Dermis blood vessel endothelial cell (primary cell): ENCODE measurements at regions not wholly inside any gene's neighbourhood (a gene's known extent, or its start where the extent isn't known, plus 50 kb on each side); places are given as distances from the start of the nearest gene placed in this dataset.

ENCODE experiments used
- DNase-seq: peaks from one replicate; pipeline ENCODE4 v3.0.0; 2010

DNA sequence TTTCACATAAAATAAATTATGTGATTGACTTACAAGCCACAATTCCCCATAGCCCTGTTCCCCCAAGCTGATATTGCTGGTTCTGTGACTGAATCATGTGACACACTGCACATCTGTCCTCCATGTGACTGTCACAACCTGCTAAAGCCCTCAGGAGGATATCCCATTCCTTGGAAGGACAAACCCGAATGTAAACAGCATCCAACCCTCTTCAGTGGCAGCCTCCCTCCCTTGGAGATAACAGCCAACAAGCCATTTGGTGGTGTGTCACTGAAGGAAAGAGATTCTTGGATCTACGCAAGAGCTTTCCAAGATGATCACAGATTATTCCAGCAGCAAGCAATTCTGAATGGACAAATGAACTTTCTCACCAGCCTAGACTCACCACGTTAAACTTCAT lies 153.9 kb upstream of the TIAM1 start:
- no peak for DNase-seq

DNA sequence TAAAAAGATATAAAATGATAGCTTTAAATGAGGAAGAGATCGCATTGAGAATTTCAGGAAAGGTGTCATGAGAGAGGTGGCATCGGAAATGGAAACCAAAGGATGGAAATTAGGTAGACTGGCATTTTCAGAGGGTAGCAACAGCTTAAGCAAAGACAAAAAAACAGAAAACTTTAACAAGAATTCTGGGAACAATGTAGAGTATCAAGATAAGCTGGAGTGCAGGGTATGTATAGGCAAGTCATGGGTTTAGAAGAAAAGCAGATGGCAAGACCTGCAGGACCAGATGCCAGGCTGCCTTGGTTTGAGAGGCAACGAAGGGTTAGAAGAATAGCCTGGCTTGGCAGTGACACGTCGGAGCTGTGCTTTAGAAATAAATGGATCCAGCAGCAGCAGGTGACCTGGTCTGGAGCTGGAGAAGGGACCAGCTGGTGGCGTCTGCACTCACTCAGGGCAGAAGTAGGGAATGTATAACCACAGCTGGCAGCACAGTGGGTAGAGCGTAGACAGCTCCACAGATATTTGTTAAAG lies 149.4 kb upstream of the TIAM1 start:
- no peak for DNase-seq

DNA sequence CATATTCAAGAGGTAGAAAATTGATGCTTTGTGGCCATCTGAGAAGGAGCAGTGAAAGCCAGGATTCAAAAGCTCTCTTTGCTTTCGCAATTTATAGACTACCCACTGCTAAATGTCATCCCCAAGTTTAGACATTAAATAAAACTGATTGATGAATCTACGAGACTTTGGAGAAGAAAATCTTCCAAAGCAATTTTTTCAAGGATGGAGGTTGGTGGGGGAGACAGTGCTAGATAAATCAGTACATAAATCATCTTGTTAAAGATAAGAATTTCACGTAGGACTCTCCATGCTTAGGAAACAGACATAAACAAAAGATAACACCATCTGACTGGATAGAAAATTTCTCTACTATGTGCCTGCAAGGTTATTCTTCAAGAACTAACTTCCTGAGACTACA lies 147.6 kb upstream of the TIAM1 start:
- no peak for DNase-seq

DNA sequence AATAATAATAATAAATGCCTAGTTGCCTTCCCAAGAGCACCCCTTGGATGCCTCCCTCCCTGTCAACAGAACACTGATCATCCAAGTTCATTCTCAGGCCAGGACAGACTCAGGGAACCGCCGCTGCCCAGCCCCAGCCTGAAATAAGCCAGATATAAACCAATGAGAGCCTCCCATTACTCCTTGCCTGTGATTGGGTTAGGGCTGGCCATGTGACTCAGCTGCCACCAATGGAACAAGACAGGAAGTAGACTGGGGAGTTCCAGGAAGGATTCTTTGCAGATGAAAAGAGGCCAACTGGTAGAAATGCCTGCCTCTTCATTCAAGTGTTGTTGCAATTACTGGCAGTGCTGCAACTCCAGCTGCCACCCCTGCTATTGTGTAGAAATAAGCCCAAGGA lies 146.4 kb upstream of the TIAM1 start:
- no peak for DNase-seq

DNA sequence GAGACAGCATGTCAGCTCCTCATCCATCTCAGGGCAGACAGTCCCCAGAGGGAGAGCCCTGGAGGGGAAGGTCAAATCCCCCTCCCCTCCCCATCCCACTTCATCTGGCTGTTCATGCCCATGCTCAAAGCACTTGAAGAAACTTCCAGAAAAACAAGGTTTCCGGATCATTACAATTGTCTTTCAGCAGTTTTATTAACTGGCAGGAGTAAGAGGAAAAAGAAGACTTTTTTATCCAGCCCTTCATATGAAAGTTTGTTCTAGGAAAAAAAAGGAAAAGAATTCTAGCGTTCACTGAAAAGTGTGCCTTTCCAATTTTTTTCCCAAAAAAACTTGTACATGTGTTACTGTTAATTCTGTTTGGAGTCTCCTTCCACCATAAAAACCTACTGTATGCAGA lies 145.7 kb upstream of the TIAM1 start:
- no peak for DNase-seq

DNA sequence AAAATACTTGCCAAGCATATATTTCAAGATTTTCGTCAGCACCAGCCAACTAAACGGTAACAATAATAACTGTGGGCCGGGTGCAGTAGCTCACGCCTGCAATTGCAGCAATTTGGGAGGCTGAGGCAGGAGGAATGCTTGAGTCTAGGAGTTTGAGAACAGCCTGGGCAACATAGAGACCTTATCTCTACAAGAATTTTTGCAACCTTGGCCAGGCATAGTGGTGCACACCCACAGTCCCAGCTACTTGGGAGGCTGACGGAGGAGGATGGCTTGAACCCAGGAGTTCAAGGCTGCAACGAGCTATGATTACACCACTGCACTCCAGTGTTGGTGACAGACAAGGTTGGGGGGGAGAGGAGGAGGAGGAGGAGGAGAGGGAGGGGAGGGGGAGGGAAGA lies 145.0 kb upstream of the TIAM1 start:
- no peak for DNase-seq

DNA sequence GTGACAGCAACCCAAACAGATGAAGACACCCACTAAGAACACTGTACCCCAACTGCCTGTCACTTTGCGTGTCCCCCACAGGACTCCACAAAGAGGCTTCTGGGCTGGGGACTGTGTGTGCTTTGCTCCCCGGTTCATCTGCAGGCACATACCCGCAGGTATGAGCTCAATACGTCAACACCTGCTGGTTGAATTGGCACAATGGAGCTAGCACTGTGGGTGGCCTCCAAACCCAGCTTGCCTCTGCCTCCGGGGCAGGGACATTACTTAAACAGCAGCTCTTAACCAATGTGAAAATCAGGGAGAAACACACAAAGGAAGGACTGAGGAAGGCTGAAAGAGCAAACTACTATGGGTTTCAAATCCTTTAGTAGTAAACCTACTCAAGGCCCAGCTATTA lies 140.2 kb upstream of the TIAM1 start:
- DNase-seq = no peak

DNA sequence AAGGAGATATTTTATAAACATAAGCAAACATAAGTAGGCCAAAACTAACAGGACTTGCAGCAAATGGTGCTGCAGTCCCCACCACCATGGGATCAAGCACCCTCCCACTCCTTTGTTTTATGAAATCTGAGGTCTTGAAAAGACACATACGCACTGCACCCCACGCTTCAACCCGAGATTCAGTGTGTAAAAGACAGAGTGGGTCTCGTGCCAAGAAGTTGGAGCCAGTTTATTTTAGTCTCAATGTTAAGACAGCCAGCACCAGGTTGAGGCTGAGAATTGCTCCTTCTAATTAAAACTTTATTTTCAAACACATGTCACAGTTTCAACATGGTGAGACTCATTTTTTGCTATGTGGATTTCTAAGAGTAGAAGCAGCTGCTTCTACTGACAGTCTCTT lies 139.1 kb upstream of the TIAM1 start:
- DNase-seq = no peak

DNA sequence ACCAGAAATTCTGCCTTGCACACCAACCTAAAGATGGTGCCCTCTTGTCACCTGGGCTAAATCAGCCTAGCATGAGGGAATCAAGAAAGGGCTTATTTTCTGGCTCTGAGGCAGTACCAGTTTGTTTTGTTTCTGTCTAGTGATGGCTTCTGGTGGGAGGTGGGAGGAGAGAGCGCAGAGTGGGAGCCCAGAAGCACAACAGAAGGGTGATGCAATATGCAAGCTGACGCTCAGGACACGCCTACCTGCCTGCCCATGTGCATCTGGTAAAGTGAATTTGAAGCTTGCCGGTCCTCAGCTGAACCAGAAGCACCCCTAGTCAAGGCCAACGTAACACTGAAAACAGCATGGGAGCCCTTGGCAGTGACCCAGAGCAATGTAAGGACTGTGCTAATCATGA lies 138.4 kb upstream of the TIAM1 start:
- no peak for DNase-seq

DNA sequence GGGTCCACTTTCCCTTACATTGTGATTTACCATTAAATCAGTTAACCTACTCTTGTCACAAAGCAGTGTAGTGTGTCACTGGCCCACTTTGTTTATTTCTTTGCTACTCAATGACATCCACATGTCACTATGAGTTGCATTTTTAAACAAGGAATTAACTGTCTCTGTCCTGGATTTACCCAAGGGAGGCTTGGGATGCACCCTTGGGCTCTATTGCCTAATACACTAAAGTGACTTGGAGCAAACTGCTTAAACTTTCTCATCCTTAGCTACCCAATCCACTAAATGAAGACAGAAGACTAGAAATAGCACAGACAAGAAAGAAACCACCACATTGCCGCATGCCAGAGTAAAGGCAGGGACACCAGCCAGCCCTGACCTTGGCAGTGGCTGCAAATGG lies 136.2 kb upstream of the TIAM1 start:
- no peak for DNase-seq

DNA sequence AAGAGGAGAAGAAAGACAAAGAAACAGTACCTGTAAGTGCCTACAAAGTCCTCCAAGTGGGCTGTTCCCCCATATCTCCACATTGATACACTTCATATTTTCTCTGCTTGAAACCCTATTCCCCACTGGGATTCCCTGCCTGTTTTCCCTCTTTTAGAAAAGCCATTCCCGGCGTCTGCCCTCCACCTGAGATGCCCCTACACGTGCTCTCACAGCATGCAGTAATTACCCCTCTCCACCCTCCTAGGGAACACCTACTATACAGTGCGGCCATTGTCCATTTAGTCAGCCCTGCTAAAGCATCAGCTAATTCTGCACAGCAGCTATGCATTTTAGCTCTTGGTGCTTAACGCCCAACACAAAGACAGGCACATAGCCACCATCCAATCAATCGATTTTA lies 135.7 kb upstream of the TIAM1 start:
- DNase-seq = no peak

DNA sequence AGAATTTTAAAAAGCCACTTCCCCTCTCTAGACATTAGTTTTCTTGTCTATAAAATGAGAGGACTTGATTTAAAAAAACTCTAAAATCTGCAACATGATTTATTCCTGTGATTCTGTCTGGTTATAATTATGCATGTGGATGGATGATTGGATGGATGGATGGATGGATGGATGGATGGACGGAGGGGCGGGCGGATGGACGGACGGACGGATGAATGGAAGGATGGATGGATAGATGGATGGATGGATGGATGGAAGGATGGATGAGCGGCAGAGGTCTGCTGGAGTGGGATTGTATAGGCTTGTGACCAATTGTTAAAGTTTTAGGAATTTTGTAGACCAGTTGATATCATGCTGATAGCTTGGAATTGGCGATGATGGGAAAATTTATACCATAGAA lies 135.2 kb upstream of the TIAM1 start:
- no peak for DNase-seq

DNA sequence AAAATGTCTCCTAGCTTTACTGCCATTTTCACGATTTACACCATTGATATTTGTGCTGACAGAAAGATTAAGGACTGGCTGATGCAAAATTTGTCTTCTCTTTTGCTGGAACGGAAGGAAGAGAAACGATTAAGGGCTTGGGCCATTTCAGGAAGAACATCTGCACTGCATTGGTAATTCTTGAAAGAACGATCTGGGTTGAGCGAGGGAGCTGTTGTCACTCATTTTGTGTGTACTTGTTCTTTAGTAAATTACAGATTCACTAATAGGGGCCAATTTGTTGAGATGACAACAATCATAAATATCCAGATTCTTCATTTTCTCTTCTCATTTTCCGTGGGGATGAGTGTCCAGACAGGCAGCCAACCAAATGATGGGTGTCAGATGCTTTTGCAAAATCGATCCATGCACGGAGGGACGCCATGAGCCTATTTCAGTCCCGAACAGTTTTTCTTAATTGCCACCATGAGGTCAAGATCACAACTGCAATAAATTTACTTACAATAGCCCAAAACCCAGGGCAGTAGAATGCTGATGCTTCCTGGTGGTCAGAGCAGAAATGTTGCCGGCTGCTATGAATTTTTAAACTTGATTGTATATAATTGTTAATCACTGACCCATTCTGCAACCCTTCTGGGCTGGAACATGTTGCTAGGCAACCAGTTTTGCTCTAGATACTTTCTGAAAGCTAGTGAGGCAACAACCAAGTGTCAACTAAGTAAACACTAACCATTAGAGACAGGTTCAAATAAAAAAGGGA lies 132.4 kb upstream of the TIAM1 start:
- DNase-seq = no peak

DNA sequence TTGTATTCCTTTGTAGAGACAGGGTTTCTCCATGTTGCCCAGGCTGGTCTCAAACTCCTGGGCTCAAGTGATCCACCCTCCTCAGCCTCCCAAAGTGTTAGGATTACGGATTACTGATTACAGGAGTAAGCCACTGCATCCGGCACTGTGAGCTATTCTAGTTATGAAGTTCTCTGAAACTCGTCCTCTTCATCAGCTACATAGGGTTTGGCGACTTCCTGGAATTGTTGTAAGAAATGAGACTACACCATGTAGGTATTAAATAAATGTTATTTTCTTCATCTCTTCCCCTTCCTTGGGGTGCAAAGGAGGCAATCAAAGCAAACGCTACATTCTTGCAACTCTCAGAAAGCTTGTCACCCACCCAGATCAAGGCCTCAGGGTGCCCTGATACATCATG lies 131.2 kb upstream of the TIAM1 start:
- DNase-seq = no peak

DNA sequence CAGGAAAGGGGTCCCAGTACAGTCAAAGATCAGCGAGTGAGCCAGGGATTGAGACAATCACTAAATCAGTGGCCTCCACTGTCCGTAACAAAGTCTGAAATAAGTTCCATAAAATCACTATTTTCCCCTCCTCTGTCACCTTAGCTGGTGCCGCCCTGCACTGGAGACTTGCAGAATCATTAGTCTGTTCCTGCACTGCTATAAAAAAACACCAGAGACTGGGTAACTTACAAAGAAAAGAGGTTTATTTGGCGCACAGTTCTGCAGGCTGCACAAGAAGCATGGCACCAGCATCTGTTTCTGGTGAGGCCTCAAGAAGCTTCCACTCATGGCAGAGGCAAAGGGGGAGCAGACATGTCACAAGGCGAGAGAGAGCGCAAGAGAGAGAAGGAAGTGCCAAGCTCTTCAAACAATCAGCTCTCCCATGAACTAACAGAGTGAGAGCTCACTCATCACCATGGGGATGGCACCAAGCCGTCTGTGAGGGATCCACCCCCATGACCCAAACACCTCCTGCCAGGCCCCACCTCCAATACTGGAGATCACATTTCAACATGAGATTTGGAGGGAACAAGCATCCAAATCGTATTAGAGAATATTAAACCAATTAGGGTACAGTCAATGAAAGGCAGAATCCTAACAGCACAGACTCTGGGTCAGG lies 129.8 kb upstream of the TIAM1 start:
- no peak for DNase-seq

DNA sequence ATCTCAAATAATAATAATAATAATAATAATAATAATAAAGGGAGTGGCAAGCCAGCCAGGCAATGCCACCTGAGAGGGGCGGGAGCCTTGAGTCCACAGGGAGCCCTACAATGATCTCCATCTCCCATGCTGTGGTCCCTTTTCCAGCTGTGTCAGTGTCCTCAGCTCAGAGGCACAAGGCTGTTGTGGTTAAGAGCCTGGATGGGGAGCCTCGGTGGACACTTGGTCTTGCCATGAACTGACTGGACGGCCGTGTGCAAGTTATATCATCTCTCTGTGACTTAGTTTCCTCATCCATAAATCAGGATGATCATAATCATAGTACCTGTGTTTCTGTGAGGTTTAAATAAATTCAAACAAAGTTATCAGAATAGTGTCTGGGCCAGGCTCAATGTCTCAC lies 127.8 kb upstream of the TIAM1 start:
- DNase-seq = no peak

DNA sequence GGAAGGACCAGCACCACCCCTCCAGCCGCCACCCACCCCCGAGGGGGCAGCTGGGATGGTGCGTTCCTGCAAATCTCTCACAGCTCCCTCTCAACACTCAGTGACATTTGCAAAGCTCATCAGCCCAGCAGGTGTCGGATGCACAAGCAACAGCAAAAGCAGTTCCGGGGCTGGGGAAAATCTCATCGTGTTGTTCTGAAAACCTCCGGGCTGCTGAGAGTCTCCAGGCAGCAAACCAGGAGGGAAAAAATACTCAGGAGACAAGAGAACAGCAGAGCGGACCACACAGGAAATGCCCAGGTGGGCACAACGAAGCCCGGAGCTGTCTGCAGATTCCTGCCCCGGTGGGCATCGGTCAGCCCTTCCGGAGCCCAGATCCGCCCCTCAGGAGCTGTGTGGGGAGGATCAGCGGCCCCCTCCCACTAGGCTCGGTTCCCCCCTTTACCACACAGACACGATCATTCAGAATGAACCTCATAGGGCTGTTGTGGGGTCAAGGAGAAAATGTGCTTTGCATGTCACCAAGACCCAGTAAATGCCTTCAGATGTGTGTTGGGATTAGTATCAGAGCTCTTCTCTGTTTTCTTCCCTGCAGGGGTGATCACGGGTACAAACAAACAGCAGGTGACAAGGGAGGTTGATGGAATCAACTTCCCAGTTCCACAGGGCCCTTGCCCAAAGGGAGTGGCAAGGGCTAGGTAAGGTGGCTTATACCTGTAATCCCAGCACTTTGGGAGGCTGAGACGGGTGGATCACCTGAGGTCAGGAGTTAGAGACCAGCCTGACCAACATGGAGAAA lies 127.0 kb upstream of the TIAM1 start:
- DNase-seq = no peak

DNA sequence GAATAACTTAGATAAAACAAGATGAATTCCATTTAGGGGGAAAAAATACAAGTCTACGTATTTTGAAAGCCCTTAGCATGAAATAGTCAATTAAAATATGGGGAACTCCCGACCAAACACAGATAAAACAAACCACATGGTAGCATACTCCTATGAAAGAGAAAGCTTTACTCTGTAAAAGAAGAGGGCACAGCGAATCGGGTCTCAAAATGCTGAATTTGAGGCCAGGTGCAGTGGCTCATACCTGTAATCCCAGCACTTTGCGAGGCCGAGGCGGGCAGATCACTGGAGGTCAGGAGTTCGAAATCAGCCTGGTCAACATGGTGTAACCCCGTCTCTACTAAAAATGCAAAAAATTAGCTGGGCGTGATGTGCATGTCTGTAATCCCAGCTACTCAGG lies 116.9 kb upstream of the TIAM1 start:
- no peak for DNase-seq

DNA sequence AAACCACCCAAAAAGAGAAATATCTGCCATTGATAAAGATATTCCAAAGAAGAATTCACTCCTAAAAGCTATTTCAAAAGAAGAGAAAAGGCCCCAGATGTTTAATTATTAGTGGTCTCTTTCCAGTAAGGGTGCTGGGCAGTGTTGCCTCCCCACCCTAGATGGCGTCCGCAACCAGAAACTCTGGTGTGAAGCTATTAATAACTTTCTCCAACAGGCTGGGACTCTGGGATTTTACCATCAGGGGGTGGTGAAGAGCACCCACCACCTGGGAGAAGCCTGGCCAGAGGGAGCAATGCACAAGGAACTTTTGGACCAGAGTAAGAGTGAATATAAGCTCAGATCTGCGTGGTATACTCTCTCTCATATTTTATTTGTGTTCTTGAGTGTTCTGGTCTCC lies 115.4 kb upstream of the TIAM1 start:
- no peak for DNase-seq

DNA sequence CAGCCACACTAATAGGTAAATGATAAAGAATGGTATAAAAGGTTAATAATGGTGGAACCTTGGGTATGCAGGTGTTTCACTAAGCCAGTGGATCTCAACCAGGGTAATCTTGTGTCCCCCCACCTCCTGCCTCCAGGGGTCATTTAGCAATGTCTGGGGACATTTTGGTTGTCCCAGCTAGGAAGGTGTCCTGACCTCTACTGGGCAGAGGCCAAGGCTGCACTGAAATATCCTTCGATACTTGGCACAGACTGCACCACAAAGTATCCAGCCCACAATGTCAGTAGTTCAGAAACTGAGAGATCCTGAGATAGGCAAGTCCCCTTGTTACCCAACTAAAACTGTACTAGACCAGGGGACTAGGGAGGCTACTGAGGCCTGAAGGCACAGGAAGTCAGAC lies 113.6 kb upstream of the TIAM1 start:
- DNase-seq = no peak

DNA sequence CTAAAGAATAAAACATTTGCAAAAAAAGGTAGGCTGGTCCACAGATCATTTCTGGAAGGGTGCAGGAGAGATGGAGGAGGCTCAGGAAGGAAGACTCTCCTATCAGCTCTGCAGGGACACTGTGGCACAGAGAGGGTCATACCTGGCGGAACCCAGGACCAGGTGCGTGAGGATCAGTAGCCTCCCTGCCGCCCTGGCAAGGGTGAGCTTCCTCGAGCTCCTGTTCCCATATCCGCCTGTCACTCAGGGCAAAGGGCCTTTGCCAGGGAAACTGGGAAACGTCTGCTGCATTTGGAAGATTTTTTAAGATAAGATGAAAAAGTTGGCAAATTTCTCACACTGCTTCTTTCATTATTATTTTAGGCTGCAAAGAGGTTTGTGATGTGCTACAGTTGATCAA lies 112.1 kb upstream of the TIAM1 start:
- no peak for DNase-seq

DNA sequence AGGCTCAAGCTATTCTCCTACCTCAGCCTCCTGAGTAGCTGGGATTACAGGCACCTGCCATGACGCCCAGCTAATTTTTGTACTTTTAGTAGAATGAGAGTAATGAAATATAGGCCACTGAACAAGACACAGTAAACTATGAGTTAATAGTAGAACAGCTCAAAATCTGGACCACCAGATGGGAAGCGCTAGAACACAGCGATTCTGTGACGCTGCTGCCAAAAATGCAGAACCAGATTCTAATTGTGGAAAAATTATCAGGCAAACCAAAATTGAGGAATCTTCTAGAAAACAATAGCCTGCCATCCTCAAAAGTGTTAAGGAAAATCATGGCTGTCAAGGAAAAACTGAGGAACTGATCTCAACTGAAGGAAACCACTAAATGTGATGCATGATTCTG lies 111.4 kb upstream of the TIAM1 start:
- DNase-seq = no peak

DNA sequence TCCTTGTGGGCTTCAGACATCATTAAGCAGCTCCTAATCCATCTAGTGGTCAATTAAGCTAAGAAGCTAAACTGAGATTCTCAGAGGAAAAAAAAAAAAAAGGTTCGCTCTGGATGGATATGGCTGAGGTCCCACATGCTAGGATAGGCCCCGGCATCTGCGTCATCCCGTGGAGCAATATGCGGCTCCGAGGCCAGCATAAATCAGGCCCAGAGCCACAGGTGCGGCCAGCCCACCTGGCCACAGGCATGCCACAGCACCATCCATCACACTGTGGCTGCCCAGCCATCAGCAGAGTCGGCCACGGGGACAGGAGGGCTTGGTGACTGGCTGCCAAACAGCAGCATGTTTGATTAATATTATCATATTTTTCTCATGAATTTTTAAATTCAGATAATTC lies 106.9 kb upstream of the TIAM1 start:
- no peak for DNase-seq
